K562 (cell line): ENCODE measurements at regions not wholly inside any gene's neighbourhood (a gene's known extent, or its start where the extent isn't known, plus 50 kb on each side); places are given as distances from the start of the nearest gene placed in this dataset.

Experiments used
- ZNF507 ChIP-seq: conservative IDR thresholded peaks from 2 replicates; pipeline ENCODE4 v1.6.1; 2017; ENCODE audit warnings: missing genetic modification characterization, missing compliant biosample characterization
- TF ChIP-seq, protein P1 (sequence below), 3 experiments: IDR thresholded peaks in 2 of 3; conservative IDR thresholded peaks in 1 of 3; 2 replicates each; pipeline ENCODE4 v1.5.1; 2011 to 2012; ENCODE audit warnings: low read length in 3 of 3, mild to moderate bottlenecking in 3 of 3, control low read depth in 2 of 3, improper control_type of control experiment in 1 of 3, inconsistent platforms in 1 of 3, low read depth in 1 of 3, mixed read lengths in 1 of 3, moderate library complexity in 1 of 3; ENCODE audit not compliant: insufficient read depth in 2 of 3

DNA sequence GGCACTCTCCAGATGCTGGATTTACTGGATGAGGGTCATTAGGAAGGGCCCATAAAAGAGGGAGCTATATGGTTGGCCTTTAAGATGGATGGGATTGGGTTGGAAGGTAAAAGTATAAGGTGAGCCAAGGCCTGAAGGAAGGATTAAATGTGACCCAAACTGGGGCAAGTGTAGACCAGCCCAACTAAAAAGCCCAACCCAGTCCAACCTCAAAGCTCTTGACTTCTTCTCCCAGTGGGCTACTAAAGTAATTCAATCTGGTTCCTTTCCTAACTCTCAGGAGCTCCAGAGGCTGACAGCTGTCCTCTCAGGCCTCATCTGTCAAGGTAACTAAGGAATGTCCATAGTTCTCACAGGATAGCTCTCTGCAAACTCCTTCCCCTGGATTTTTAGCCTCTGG lies 122.2 kb upstream of the EFNA5 start:
- TF ChIP-seq ZNF507: no peak
- TF ChIP-seq, protein P1, sequence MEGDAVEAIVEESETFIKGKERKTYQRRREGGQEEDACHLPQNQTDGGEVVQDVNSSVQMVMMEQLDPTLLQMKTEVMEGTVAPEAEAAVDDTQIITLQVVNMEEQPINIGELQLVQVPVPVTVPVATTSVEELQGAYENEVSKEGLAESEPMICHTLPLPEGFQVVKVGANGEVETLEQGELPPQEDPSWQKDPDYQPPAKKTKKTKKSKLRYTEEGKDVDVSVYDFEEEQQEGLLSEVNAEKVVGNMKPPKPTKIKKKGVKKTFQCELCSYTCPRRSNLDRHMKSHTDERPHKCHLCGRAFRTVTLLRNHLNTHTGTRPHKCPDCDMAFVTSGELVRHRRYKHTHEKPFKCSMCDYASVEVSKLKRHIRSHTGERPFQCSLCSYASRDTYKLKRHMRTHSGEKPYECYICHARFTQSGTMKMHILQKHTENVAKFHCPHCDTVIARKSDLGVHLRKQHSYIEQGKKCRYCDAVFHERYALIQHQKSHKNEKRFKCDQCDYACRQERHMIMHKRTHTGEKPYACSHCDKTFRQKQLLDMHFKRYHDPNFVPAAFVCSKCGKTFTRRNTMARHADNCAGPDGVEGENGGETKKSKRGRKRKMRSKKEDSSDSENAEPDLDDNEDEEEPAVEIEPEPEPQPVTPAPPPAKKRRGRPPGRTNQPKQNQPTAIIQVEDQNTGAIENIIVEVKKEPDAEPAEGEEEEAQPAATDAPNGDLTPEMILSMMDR (IDR thresholded peaks at IDR 0.05 in 2 of 3, conservative IDR thresholded peaks at IDR 0.05 in 1 of 3; ENCODE audit: insufficient read depth in 2 of 3, low read depth in 1 of 3, low read length in 3 of 3): no peak
